ENCODE measurements at regions not wholly inside any gene's neighbourhood (a gene's known extent, or its start where the extent isn't known, plus 50 kb on each side); places are given as distances from the start of the nearest gene placed in this dataset.
"Not testable (repeated sequence)": the region's sequence is repeated elsewhere in the genome, so short reads cannot be mapped to it uniquely, and the experiment has no call there.

DNA sequence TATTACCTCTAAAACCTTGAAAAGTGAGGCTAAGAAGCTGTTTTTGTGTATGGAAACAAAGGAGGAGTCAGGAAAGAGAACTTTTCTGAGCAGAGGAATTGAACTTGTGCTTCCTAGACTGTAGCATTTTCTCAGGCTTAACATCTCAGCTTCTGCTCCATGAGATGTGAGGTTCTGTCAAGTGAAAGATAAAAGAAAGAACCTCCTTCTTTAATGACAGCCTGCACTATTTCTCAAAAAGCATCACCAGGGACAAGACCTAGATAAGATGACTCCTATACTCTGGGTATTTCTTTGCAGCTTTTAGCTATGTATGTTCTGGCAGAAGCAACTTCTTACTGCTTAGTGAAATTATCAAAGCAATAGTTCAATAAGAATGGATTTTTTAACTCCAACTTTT is 87.6 kb upstream of the KCNQ5 start:
- no peak for DNase-seq

DNA sequence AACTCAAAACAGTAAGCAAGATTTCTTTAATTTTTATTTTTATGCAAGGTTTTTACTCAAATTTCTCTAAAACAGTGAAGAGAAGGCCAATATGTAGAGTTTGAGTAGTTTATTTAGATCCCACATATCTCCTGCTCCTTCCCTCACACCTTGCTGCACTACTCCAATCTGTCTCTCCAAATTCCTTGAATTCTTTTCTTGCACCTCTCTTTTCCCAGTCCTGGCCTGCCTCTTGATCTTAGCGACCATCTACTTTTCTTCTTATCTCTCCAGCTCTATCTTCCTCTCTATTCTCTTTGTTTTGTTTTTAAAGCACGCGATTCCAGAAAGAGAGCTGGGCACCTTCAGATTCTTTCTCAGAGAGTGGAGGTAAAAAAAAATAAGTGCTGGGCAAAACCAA is 86.7 kb upstream of the KCNQ5 start:
- no peak for DNase-seq

DNA sequence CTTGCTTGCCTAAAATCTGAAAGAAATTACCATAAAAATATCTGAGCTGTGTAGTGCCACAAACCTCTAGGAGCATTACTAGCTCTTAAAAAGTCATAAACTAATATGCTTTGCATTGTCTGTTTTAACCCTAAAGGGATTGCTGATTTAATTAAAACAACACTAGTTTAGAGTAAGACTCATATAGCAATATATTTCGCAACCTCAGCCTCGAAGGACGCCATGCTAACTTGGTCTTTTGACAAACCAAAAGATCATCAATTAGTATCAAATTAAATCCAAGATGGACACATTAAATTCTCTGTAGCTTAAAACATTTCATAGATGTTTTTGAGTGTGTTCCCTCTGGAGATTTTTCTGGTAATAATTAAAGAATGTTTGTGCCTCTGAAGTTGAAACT is 74.8 kb upstream of the KCNQ5 start:
- DNase-seq: no peak

DNA sequence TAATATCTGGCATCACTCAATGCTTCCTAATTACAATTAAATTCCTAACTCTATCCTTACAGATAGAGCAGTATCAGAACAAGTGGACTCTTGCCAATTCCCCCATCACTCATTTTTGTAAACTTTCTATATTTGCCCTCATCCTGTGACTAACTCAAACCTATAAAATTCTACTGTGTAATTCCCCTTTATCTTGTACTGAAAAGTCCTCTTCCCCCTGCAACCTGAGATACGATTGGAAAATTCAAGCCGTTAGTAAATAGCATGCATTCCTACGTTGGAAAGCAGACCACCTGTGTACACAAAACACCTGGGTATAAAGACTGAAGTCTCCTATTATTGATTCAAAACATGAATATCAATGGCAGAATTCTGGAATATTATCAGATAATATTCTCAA is 70.4 kb upstream of the KCNQ5 start:
- no peak for DNase-seq

GRCh38 chr6:72552938-72553337 is 68.9 kb upstream of the KCNQ5 start:
- no peak for DNase-seq

GRCh38 chr6:72553531-72554511 is 68.0 kb upstream of the KCNQ5 start:
- no peak for DNase-seq

DNA sequence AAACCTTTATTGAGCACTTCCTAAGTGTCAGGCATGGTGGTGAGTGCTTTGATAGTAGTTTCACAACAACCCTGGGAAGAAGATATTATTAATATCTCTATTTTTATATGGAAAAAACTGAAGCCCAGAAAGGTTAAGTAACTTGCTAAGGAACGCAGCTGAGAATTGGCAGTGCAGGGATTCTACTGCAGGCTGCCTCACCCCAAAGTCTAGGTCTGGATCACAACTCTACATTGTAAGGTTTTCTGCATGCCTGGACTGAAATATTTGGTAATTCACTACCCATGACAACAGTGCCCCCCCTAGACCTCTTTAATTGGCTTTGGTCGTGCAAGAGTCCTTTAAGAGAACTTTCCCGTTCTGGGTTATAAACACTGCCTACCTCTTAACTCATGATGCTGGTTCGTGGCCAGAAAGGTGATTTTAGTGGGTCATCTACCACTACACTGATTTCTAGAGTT is 67.1 kb upstream of the KCNQ5 start:
- no peak for DNase-seq

DNA sequence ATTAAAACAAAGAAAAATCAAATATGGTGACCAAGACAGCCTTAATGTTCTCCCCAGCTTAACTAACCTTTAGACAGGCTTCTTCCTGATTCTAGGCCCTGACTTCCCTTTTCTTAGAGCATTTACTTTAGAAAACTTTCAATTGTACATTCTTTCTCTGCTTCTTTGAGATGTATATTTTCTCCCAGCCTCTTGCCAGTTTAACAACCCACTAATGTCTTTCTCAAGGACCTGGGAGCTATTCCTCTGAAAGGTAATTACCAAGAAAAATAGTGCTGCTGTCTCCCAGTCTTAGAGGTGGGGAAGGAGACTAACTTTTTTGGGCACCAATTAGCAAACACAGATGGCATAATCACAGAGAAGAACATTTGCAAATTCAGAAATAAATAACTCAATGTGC is 62.8 kb upstream of the KCNQ5 start:
- no peak for DNase-seq

- no peak for DNase-seq
These were observed 62.3 kb upstream of the KCNQ5 start for GRCh38 chr6:72559555-72559954.

DNA sequence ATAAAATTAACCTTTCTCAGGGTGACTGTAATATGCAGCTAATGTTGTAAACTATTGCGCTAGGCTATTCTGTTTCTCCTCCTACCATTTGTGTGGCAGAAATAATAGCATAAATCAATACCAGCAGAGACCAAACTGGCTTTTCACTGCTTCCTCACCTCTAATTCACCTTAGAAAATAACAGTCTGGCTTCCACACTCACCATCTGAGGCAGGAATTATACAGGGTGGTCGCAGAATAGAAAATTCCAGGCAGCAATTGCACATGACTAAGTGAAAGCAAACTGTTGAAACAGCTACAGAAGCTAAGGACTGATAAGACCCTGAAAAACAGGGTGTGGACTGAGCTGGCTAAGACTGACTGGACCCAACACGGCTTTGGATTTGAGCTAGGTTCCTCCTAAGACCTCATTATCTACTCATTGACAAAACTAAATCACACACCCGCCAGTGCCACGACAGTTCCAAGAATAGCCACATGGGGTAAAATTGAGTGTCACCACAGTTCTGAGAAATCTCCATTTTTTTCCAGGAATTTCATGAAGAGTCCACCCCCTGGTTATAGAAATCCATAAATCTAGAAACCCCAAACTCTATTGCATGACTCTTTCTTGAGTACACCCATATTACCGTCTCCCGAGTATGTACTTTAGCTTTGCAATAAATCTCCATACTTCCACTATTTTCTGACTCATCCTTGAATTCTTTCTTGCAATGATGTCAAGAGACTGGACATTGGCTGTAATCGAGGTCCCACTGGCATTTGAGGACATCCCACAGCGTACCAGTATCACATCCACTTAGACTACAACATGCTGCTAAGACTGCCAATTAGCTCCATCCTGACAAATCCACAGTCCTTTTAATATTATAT is 60.9 kb upstream of the KCNQ5 start:
- no peak for DNase-seq

GRCh38 chr6:72561629-72562028 is 60.2 kb upstream of the KCNQ5 start:
- DNase-seq: no peak

- no peak for DNase-seq
These were observed 57.6 kb upstream of the KCNQ5 start for GRCh38 chr6:72564231-72564630.

DNA sequence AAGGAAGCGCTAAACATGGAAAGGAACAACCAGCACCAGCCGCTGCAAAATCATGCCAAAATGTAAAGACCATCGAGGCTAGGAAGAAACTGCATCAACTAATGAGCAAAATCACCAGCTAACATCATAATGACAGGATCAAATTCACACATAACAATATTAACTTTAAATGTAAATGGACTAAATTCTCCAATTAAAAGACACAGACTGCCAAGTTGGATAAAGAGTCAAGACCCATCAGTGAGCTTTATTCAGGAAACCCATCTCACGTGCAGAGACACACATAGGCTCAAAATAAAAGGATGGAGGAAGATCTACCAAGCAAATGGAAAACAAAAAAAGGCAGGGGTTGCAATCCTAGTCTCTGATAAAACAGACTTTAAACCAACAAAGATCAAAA is 49.9 kb upstream of the KCNQ5 start:
- not testable (repeated sequence) for DNase-seq
